ENCODE measurements at regions not wholly inside any gene's neighbourhood (a gene's known extent, or its start where the extent isn't known, plus 50 kb on each side); places are given as distances from the start of the nearest gene placed in this dataset.

- CTCF ChIA-PET (ENCODE audit: unreplicated experiment), result no interaction called here
- DNase-seq (ENCODE audit: low spot score), result no peak
- POLR2A ChIA-PET, result no interaction called here
- Histone ChIP-seq H3K4me2 (ENCODE audit: low read length) (no peak overlapping the region), H3K79me2 (ENCODE audit: insufficient read depth, low read depth, low read length) (no peaks in the 10 kb centered on the region), H2AFZ (ENCODE audit: low read length) (no peak overlapping the region), H3K9me3 (ENCODE audit: low read length) (no peaks in the 10 kb centered on the region), H3K9me2 (ENCODE audit: insufficient read depth, low read length) (no peaks in the 10 kb centered on the region; the same call in 1 of the 2 replicates), H3K36me3 (ENCODE audit: insufficient read depth, low read length) (no peaks in the 10 kb centered on the region), H3K4me1 (ENCODE audit: insufficient read depth, low read length, poor library complexity, severe bottlenecking) (no peaks in the 10 kb centered on the region), H4K20me1 (ENCODE audit: insufficient read depth, low read length) (no peaks in the 10 kb centered on the region), H3K27ac (ENCODE audit: low read depth, low read length, poor library complexity, severe bottlenecking) (no peak overlapping the region), H3K4me3 (ENCODE audit: low read depth, low read length, poor library complexity, severe bottlenecking) (no peak overlapping the region)
- TF ChIP-seq EZH2phosphoT487 (IDR thresholded peaks at IDR 0.05; ENCODE audit: borderline replicate concordance, low read depth, low read length), result no peak
- no peak for TF ChIP-seq CTCF (conservative IDR thresholded peaks at IDR 0.05; ENCODE audit: low read length)
- intact Hi-C loops (cut with micrococcal nuclease; ENCODE audit: unreplicated experiment), result no loop called here
- no TSS peak for BruUV-seq (replicated peaks)
Measured at GRCh38 chr3:159030886-159031679, 229.2 kb downstream of the MFSD1 start.

GRCh38 chr3:159032311-159032710, 230.5 kb downstream of the MFSD1 start:
- Histone ChIP-seq H3K4me2 (ENCODE audit: low read length) (no peak overlapping the region), H2AFZ (ENCODE audit: low read length) (no peak overlapping the region), H3K4me3 (ENCODE audit: low read depth, low read length, poor library complexity, severe bottlenecking) (no peak overlapping the region), H3K79me2 (ENCODE audit: insufficient read depth, low read depth, low read length) (no peaks in the 10 kb centered on the region), H4K20me1 (ENCODE audit: insufficient read depth, low read length) (no peaks in the 10 kb centered on the region), H3K9me3 (ENCODE audit: low read length) (no peaks in the 10 kb centered on the region), H3K36me3 (ENCODE audit: insufficient read depth, low read length) (no peaks in the 10 kb centered on the region), H3K4me1 (ENCODE audit: insufficient read depth, low read length, poor library complexity, severe bottlenecking) (no peaks in the 10 kb centered on the region), H3K27ac (ENCODE audit: low read depth, low read length, poor library complexity, severe bottlenecking) (no peak overlapping the region), H3K9me2 (ENCODE audit: insufficient read depth, low read length) (no peaks in the 10 kb centered on the region; the same call in 1 of the 2 replicates)
- BruUV-seq (replicated peaks), result no TSS peak
- CTCF ChIA-PET (ENCODE audit: unreplicated experiment), result no interaction called here
- no peak for DNase-seq (ENCODE audit: low spot score)
- POLR2A ChIA-PET, result no interaction called here
- TF ChIP-seq CTCF (conservative IDR thresholded peaks at IDR 0.05; ENCODE audit: low read length) (no peak), EZH2phosphoT487 (IDR thresholded peaks at IDR 0.05; ENCODE audit: borderline replicate concordance, low read depth, low read length) (no peak)
- intact Hi-C loops (cut with micrococcal nuclease; ENCODE audit: unreplicated experiment), result no loop called here

DNA sequence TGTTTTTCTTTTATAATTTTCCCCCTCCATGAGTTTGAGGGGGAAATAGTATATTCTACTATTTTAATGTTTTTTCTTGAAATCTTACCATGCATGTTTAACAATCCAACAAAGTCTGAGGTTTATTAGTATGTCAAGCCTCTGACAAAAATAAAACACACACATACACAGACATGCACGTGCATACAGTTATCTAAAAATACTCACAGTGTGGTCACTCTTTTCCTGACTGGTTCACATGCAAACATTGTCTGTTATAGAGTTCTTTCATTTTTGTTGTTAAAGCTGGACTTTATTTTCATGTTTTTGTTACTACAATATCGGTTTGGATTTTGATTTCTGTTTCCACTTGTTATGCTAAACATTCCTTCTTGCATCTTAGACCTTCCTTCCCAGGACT, 236.6 kb downstream of the MFSD1 start:
- intact Hi-C loops (cut with micrococcal nuclease; ENCODE audit: unreplicated experiment), result no loop called here
- Histone ChIP-seq H2AFZ (ENCODE audit: low read length) (no peak overlapping the region), H3K9me2 (ENCODE audit: insufficient read depth, low read length) (no peaks in the 10 kb centered on the region)

More for the DNA sequence above, 236.6 kb downstream of the MFSD1 start:
- TF ChIP-seq EZH2phosphoT487 (IDR thresholded peaks at IDR 0.05; ENCODE audit: borderline replicate concordance, low read depth, low read length) (no peak), CTCF (conservative IDR thresholded peaks at IDR 0.05; ENCODE audit: low read length) (no peak)
- H4K20me1 ChIP-seq (ENCODE audit: insufficient read depth, low read length), result no peaks in the 10 kb centered on the region
- DNase-seq (ENCODE audit: low spot score), result no peak
- CTCF ChIA-PET (ENCODE audit: unreplicated experiment), result no interaction called here
- no peaks in the 10 kb centered on the region for H3K79me2 ChIP-seq (ENCODE audit: insufficient read depth, low read depth, low read length)
- no peaks in the 10 kb centered on the region for H3K36me3 ChIP-seq (ENCODE audit: insufficient read depth, low read length)
- H3K4me1 ChIP-seq (ENCODE audit: insufficient read depth, low read length, poor library complexity, severe bottlenecking), result no peaks in the 10 kb centered on the region
- H3K27ac ChIP-seq (ENCODE audit: low read depth, low read length, poor library complexity, severe bottlenecking), result no peak overlapping the region
- no TSS peak for BruUV-seq (replicated peaks)
- H3K4me3 ChIP-seq (ENCODE audit: low read depth, low read length, poor library complexity, severe bottlenecking), result no peak overlapping the region
- H3K4me2 ChIP-seq (ENCODE audit: low read length), result no peak overlapping the region
- POLR2A ChIA-PET, result no interaction called here
- H3K9me3 ChIP-seq (ENCODE audit: low read length), result no peaks in the 10 kb centered on the region

All from OCI-LY7 (cell line).